Endodermal cell (in vitro differentiated cells): ENCODE measurements at regions not wholly inside any gene's neighbourhood (a gene's known extent, or its start where the extent isn't known, plus 50 kb on each side); places are given as distances from the start of the nearest gene placed in this dataset.

Source experiments
- DNase-seq: peaks from one replicate; pipeline ENCODE4 v3.0.0-alpha.2; 2017
- H3K27ac ChIP-seq: 2 replicates; pipeline ENCODE4 v1.5.1; 2013; ENCODE audit warnings: mild to moderate bottlenecking, low read depth, low read length, moderate library complexity
- H3K27me3 ChIP-seq: 2 replicates; pipeline ENCODE4 v1.6.1; 2013; ENCODE audit warnings: mild to moderate bottlenecking, low read length, moderate library complexity; ENCODE audit not compliant: insufficient read depth, control insufficient read depth, poor library complexity, severe bottlenecking
- H3K36me3 ChIP-seq: 2 replicates; pipeline ENCODE4 v1.7.0; 2013; ENCODE audit warnings: mild to moderate bottlenecking, low read length, moderate library complexity; ENCODE audit not compliant: control insufficient read depth, insufficient read depth
- H3K4me1 ChIP-seq: one replicate; pipeline ENCODE4 v1.7.0; 2013; ENCODE audit warnings: low read length; ENCODE audit not compliant: control insufficient read depth, insufficient read depth
- H3K4me3 ChIP-seq: 2 replicates; pipeline ENCODE4 v1.5.1; 2013; ENCODE audit warnings: mild to moderate bottlenecking, low read length, moderate library complexity
- H3K9ac ChIP-seq: 2 replicates; pipeline ENCODE4 v1.6.1; 2013; ENCODE audit warnings: mild to moderate bottlenecking, low read length, moderate library complexity; ENCODE audit not compliant: poor library complexity, severe bottlenecking; ENCODE audit errors: extremely low read depth
- H3K9me3 ChIP-seq: 2 replicates; pipeline ENCODE4 v1.6.1; 2013; ENCODE audit warnings: mild to moderate bottlenecking, low read length, moderate library complexity; ENCODE audit not compliant: control insufficient read depth
- H3K27ac Mint-ChIP-seq: 2 replicates; pipeline ENCODE4 v1.8.0; 2020; ENCODE audit warnings: mixed read lengths
- H3K27me3 Mint-ChIP-seq: 2 replicates; pipeline ENCODE4 v1.8.0; 2021; ENCODE audit warnings: mild to moderate bottlenecking, mixed read lengths; ENCODE audit not compliant: insufficient read depth
- H3K36me3 Mint-ChIP-seq: 2 replicates; pipeline ENCODE4 v1.8.0; 2020; ENCODE audit warnings: low read depth, mixed read lengths
- H3K4me1 Mint-ChIP-seq: 2 replicates; pipeline ENCODE4 v1.8.0; 2020; ENCODE audit warnings: mixed read lengths
- H3K4me3 Mint-ChIP-seq: 2 replicates; pipeline ENCODE4 v1.8.0; 2020; ENCODE audit warnings: mild to moderate bottlenecking, moderate library complexity, mixed read lengths
- H3K9me3 Mint-ChIP-seq: 2 replicates; pipeline ENCODE4 v1.8.0; 2020; ENCODE audit warnings: mild to moderate bottlenecking, mixed read lengths
- CTCF ChIP-seq: fragments of 200-600 bp; sonication (generic); conservative IDR thresholded peaks from 2 replicates; pipeline ENCODE4 v1.5.0; 2021; ENCODE audit warnings: antibody characterized with exemption, mild to moderate bottlenecking
- WGBS, 2 experiments: methylation state at CpG; one replicate each; pipeline versions ENCODE4 v1.1.5 to v1.1.7; 2013; ENCODE audit warnings: missing lambda C conversion rate in 2 of 2, mixed read lengths in 1 of 2; ENCODE audit not compliant: insufficient coverage in 1 of 2, insufficient read length in 1 of 2; 5-methylcytosine and 5-hydroxymethylcytosine counted together

- no peaks in the 10 kb centered on the region for H3K27me3 ChIP-seq
- no peak overlapping the region for H3K27ac ChIP-seq
- Mint-ChIP-seq H3K4me3 (no peak overlapping the region), H3K36me3 (no peaks in the 10 kb centered on the region), H3K9me3 (no peaks in the 10 kb centered on the region), H3K27ac (no peak overlapping the region), H3K27me3 (no peaks in the 10 kb centered on the region), H3K4me1 (no peaks in the 10 kb centered on the region)
- no peaks in the 10 kb centered on the region for H3K36me3 ChIP-seq
- no peaks in the 10 kb centered on the region for H3K4me1 ChIP-seq
- WGBS, 2 experiments: 33 to 73% methylated on average over 1 of the region's 1 CpG
- H3K4me3 ChIP-seq: no peak overlapping the region
- DNase-seq: no peak
- no peak for TF ChIP-seq CTCF
- no peak overlapping the region for H3K9ac ChIP-seq
- no peaks in the 10 kb centered on the region for H3K9me3 ChIP-seq
Observed at GRCh38 chr7:84364708-84365107, 170.1 kb upstream of the SEMA3A start.

GRCh38 chr7:84363741-84364140 is 169.2 kb upstream of the SEMA3A start:
- Mint-ChIP-seq H3K4me3 (no peak overlapping the region), H3K27ac (no peak overlapping the region), H3K4me1 (no peaks in the 10 kb centered on the region), H3K9me3 (peaks cover under 1% of the 10 kb centered on the region), H3K27me3 (no peaks in the 10 kb centered on the region), H3K36me3 (no peaks in the 10 kb centered on the region)
- TF ChIP-seq CTCF: no peak
- Histone ChIP-seq H3K9ac (no peak overlapping the region), H3K4me1 (no peaks in the 10 kb centered on the region), H3K27ac (no peak overlapping the region), H3K27me3 (no peaks in the 10 kb centered on the region), H3K4me3 (no peak overlapping the region), H3K36me3 (no peaks in the 10 kb centered on the region), H3K9me3 (no peaks in the 10 kb centered on the region)
- no peak for DNase-seq

DNA sequence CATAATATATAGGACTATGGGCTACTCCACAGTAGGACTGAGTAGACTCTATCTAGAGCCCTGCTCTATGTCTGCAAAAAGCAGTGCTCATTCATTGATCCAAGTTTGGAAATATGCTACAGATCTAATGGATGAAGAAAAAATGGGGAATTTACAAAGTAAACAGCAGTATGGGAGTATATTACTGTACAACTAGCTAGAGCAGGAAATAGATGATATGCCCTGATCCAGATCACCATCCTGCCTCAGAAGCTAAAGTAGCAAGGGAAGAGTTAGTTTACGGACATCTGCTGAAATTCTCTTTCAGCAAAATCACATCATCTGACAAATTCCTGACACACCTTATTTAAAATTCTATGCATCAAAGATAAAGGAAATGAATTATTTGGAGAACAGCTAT is 168.2 kb upstream of the SEMA3A start:
- H3K4me3 ChIP-seq: no peak overlapping the region
- no peak overlapping the region for H3K27ac ChIP-seq
- no peak overlapping the region for H3K4me3 Mint-ChIP-seq
- H3K36me3 Mint-ChIP-seq: peaks cover 3% of the 10 kb centered on the region
- DNase-seq: no peak
- no peaks in the 10 kb centered on the region for H3K4me1 Mint-ChIP-seq
- no peaks in the 10 kb centered on the region for H3K36me3 ChIP-seq
- no peak overlapping the region for H3K27ac Mint-ChIP-seq
- peaks cover 10% of the 10 kb centered on the region for H3K9me3 Mint-ChIP-seq
- WGBS, 2 experiments: 92% methylated on average over 1 of the region's 1 CpG; no CpG with 5 or more reads in 1 of the 2 experiments
- H3K9me3 ChIP-seq: no peaks in the 10 kb centered on the region
- H3K27me3 Mint-ChIP-seq: no peaks in the 10 kb centered on the region
- no peak overlapping the region for H3K9ac ChIP-seq
- H3K27me3 ChIP-seq: no peaks in the 10 kb centered on the region
- TF ChIP-seq CTCF: no peak
- no peaks in the 10 kb centered on the region for H3K4me1 ChIP-seq
